ENCODE measurements at regions not wholly inside any gene's neighbourhood (a gene's known extent, or its start where the extent isn't known, plus 50 kb on each side); places are given as distances from the start of the nearest gene placed in this dataset.

- TF ChIP-seq, protein P1, sequence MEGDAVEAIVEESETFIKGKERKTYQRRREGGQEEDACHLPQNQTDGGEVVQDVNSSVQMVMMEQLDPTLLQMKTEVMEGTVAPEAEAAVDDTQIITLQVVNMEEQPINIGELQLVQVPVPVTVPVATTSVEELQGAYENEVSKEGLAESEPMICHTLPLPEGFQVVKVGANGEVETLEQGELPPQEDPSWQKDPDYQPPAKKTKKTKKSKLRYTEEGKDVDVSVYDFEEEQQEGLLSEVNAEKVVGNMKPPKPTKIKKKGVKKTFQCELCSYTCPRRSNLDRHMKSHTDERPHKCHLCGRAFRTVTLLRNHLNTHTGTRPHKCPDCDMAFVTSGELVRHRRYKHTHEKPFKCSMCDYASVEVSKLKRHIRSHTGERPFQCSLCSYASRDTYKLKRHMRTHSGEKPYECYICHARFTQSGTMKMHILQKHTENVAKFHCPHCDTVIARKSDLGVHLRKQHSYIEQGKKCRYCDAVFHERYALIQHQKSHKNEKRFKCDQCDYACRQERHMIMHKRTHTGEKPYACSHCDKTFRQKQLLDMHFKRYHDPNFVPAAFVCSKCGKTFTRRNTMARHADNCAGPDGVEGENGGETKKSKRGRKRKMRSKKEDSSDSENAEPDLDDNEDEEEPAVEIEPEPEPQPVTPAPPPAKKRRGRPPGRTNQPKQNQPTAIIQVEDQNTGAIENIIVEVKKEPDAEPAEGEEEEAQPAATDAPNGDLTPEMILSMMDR (optimal IDR thresholded peaks at IDR 0.05 in 1 of 3, IDR thresholded peaks at IDR 0.05 in 1 of 3, conservative IDR thresholded peaks at IDR 0.05 in 1 of 3; ENCODE audit: extremely low read depth in 1 of 3, insufficient read depth in 2 of 3, low read length in 3 of 3): no peak
- no peak for TF ChIP-seq EZH2 (IDR thresholded peaks at IDR 0.05; ENCODE audit: low read length)
Observed at GRCh38 chr2:223319601-223320000, 267.6 kb downstream of the KCNE4 start.

Data from keratinocyte (primary cell).